Mucosa of descending colon (tissue), 3 donors: ENCODE measurements at regions not wholly inside any gene's neighbourhood (a gene's known extent, or its start where the extent isn't known, plus 50 kb on each side); places are given as distances from the start of the nearest gene placed in this dataset.

Source experiments
- ATAC-seq: fragments of 200-7000 bp; cut with Tn5 transposase; one replicate; pipeline ENCODE4 v1.9.1; 2020; ENCODE audit warnings: mild to moderate bottlenecking, moderate library complexity
- DNase-seq, 3 donors: peaks; one replicate each; pipeline ENCODE4 v3.0.0-alpha.2; 2020
- H3K36me3 ChIP-seq: fragments of 200-600 bp; one replicate; pipeline ENCODE4 v1.8.0; 2021; ENCODE audit warnings: low read depth, mild to moderate bottlenecking
- H3K4me1 ChIP-seq: fragments of 200-600 bp; one replicate; pipeline ENCODE4 v1.8.0; 2021; ENCODE audit warnings: low read depth, mild to moderate bottlenecking
- H3K4me3 ChIP-seq: fragments of 200-600 bp; one replicate; pipeline ENCODE4 v1.8.0; 2021; ENCODE audit warnings: mild to moderate bottlenecking
- H3K9me3 ChIP-seq: fragments of 200-600 bp; one replicate; pipeline ENCODE4 v1.8.0; 2021; ENCODE audit warnings: mild to moderate bottlenecking
- intact Hi-C, 2 donors: fragments of 100-400 bp; cut with DNase I in 1 of 2; cut with micrococcal nuclease in 1 of 2; formaldehyde crosslinking; loops; one replicate each; pipeline versions ENCODE4 v1.11.0 to v1.11.1; 2022; cut with DNase I, micrococcal nuclease
- TF ChIP-seq, protein P1 (sequence below): fragments of 200-600 bp; IDR thresholded peaks from one replicate; pipeline ENCODE4 v1.8.0; 2022; ENCODE audit warnings: antibody characterized with exemption, mild to moderate bottlenecking
- donor health status: DM: no; HTN: no; CAD: no; lungs with moderate emphysema.
- donor health status: DM: no; HTN: no; CAD: no.
- donor health status: DM: no; HTN: yes; CAD: no.

GRCh38 chr10:22852712-22853353 lies 75.0 kb upstream of the ARMC3 start:
- ATAC-seq (no peak), DNase-seq (no peak)
- Histone ChIP-seq H3K36me3 (no peaks in the 10 kb centered on the region), H3K4me1 (no peaks in the 10 kb centered on the region), H3K4me3 (no peak overlapping the region), H3K9me3 (no peaks in the 10 kb centered on the region)
- TF ChIP-seq, protein P1, sequence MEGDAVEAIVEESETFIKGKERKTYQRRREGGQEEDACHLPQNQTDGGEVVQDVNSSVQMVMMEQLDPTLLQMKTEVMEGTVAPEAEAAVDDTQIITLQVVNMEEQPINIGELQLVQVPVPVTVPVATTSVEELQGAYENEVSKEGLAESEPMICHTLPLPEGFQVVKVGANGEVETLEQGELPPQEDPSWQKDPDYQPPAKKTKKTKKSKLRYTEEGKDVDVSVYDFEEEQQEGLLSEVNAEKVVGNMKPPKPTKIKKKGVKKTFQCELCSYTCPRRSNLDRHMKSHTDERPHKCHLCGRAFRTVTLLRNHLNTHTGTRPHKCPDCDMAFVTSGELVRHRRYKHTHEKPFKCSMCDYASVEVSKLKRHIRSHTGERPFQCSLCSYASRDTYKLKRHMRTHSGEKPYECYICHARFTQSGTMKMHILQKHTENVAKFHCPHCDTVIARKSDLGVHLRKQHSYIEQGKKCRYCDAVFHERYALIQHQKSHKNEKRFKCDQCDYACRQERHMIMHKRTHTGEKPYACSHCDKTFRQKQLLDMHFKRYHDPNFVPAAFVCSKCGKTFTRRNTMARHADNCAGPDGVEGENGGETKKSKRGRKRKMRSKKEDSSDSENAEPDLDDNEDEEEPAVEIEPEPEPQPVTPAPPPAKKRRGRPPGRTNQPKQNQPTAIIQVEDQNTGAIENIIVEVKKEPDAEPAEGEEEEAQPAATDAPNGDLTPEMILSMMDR: no peak
- intact Hi-C loops: no loop called here

DNA sequence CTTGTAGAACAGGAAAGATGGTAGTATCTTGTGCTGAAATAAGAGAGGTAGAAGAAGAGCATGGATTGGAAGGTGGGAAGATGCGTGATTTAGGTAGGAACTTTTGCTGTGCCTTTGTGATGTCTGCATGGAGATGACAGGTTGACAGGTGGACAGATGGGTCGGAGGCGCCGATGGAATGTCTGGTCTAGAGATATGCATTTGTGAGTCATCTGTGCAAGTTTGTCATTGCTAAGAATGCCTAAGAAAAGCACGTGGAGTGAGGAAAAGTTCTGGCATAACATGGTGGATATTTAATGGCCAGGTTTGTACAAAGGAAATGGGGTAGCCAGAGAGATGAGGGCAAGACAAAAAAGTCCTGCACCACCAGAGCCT lies 76.0 kb upstream of the ARMC3 start:
- no peak for ATAC-seq
- intact Hi-C loops: no loop called here
- no peaks in the 10 kb centered on the region for H3K4me1 ChIP-seq
- DNase-seq: no peak
- no peaks in the 10 kb centered on the region for H3K9me3 ChIP-seq
- H3K36me3 ChIP-seq: no peaks in the 10 kb centered on the region
- H3K4me3 ChIP-seq: no peak overlapping the region
- TF ChIP-seq, protein P1: no peak

- DNase-seq (no peak), ATAC-seq (no peak)
- Histone ChIP-seq H3K9me3 (no peaks in the 10 kb centered on the region), H3K36me3 (no peaks in the 10 kb centered on the region), H3K4me3 (no peak overlapping the region), H3K4me1 (no peaks in the 10 kb centered on the region)
- TF ChIP-seq, protein P1: no peak
- intact Hi-C loops: no loop called here
Observed at GRCh38 chr10:22850541-22850940, 77.3 kb upstream of the ARMC3 start.

DNA sequence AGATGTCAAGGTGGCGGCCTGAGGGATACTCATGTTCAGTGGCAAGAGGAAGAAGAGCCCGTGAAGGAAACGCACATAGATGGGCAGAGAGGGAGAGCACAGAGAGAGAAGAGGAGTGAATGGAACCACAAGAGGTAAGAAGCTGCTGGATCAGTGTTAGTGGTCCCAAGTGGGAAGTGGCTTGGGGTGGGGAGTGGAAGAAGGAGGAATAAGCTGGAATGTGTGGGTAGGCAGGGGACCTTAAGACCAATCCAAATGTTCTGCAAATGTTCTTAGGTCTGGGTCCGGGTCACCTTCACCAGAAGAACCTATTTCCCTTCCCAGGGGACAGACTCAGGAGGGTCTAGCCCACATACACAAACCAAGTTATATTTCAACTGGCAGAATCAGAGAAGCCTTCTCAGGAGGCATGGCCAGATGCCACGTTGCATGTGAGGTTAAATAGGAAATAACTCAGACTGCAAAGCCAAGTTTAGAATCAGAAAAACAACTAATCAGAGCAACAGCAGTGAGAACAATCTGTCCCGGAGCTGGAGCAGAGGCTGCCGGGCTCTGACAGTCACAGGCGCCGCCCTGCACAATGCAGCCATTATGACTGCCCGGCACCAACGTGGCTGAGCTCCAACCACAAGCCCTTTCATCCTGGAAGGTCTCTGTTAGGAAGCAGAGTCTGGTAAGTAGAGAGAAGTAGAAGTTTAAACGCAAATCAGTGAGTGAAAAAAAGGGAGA lies 78.6 kb upstream of the ARMC3 start:
- no peaks in the 10 kb centered on the region for H3K36me3 ChIP-seq
- no peaks in the 10 kb centered on the region for H3K4me1 ChIP-seq
- H3K9me3 ChIP-seq: no peaks in the 10 kb centered on the region
- intact Hi-C loops: no loop called here
- H3K4me3 ChIP-seq: no peak overlapping the region
- TF ChIP-seq, protein P1: no peak
- DNase-seq (peak; percentile 17 to 62 (median 43)), ATAC-seq (peak; percentile 79)

- Histone ChIP-seq H3K4me3 (no peak overlapping the region), H3K4me1 (no peaks in the 10 kb centered on the region), H3K36me3 (no peaks in the 10 kb centered on the region), H3K9me3 (no peaks in the 10 kb centered on the region)
- DNase-seq (no peak), ATAC-seq (no peak)
- intact Hi-C loops: no loop called here
- TF ChIP-seq, protein P1: no peak
Observed at GRCh38 chr10:22848509-22848908, 79.3 kb upstream of the ARMC3 start.
